SK-N-SH (cell line): ENCODE measurements at regions not wholly inside any gene's neighbourhood (a gene's known extent, or its start where the extent isn't known, plus 50 kb on each side); places are given as distances from the start of the nearest gene placed in this dataset.

ENCODE experiments used
- CTCF ChIA-PET: fragments of 300-600, 350-600 bp; formaldehyde crosslinking; extraction: SDS; loops from one replicate; lab custom pipeline; 2021; lab: Yijun Ruan, JAX
- POLR2A ChIA-PET: fragments of 350-600 bp; sonication (Branson Sonifier 250); formaldehyde crosslinking; extraction: SDS; loops from one replicate; lab custom pipeline; 2020; ENCODE audit warnings: antibody characterized with exemption, inconsistent platforms; lab: Yijun Ruan, JAX
- DNase-seq: peaks from one replicate; pipeline ENCODE4 v3.0.0; 2012
- H2AFZ ChIP-seq: fragments of 200-600 bp; sonication (generic); 2 replicates; pipeline ENCODE4 v1.8.1; 2016; ENCODE audit warnings: antibody characterized with exemption, mild to moderate bottlenecking, low read depth
- H3F3A ChIP-seq: fragments of 200-600 bp; sonication (generic); replicated peaks from 2 replicates; pipeline ENCODE3; 2016; ENCODE audit warnings: antibody characterized with exemption, mild to moderate bottlenecking; ENCODE audit not compliant: insufficient read depth
- H3K27ac ChIP-seq, 2 experiments: fragments of 200-500 bp in 1 of 2; fragments of 200-600 bp in 1 of 2; sonication (Bioruptor generic) in 1 of 2; sonication (generic), shearing (Covaris generic) in 1 of 2; 2 replicates each; pipeline versions ENCODE4 v1.5.1 to v1.6.1; 2014 to 2016; ENCODE audit warnings: low read depth in 2 of 2, inconsistent platforms in 1 of 2, low read length in 1 of 2, mild to moderate bottlenecking in 1 of 2, mixed read lengths in 1 of 2
- H3K27me3 ChIP-seq: fragments of 200-600 bp; sonication (generic), shearing (Covaris generic); 2 replicates; pipeline ENCODE4 v1.6.1; 2016; ENCODE audit warnings: mixed run types; ENCODE audit not compliant: insufficient read depth
- H3K36me3 ChIP-seq, 2 experiments: fragments of 200-500 bp in 1 of 2; fragments of 200-600 bp in 1 of 2; sonication (Bioruptor generic) in 1 of 2; sonication (generic) in 1 of 2; replicated peaks in 1 of 2; 2 replicates each; pipeline versions ENCODE3 to v1.5.1; 2014 to 2016; ENCODE audit warnings: low read length in 1 of 2, mild to moderate bottlenecking in 1 of 2; ENCODE audit not compliant: insufficient read depth in 2 of 2, control insufficient read depth in 1 of 2
- H3K4me1 ChIP-seq, 2 experiments: fragments of 200-500 bp in 1 of 2; fragments of 200-600 bp in 1 of 2; sonication (Bioruptor generic) in 1 of 2; sonication (generic), shearing (Covaris generic) in 1 of 2; 2 replicates each; pipeline versions ENCODE4 v1.5.1 to v1.6.1; 2014 to 2016; ENCODE audit warnings: low read depth in 1 of 2, low read length in 1 of 2, mixed run types in 1 of 2; ENCODE audit not compliant: insufficient read depth in 2 of 2, control insufficient read depth in 1 of 2
- H3K4me2 ChIP-seq: fragments of 200-600 bp; sonication (generic), shearing (Covaris generic); 2 replicates; pipeline ENCODE4 v1.6.1; 2017; ENCODE audit warnings: mixed run types
- H3K4me3 ChIP-seq, 2 experiments: fragments of 200-500 bp in 1 of 2; fragments of 200-600 bp in 1 of 2; sonication (Bioruptor generic) in 1 of 2; sonication (generic), shearing (Covaris generic) in 1 of 2; 2 replicates each; pipeline versions ENCODE4 v1.5.1 to v1.8.1; 2014 to 2016; ENCODE audit warnings: low read depth in 2 of 2, inconsistent platforms in 1 of 2, low read length in 1 of 2, mild to moderate bottlenecking in 1 of 2, mixed read lengths in 1 of 2, moderate library complexity in 1 of 2
- H3K79me2 ChIP-seq: fragments of 200-600 bp; sonication (generic); 2 replicates; pipeline ENCODE4 v1.8.1; 2017; ENCODE audit warnings: mild to moderate bottlenecking; ENCODE audit not compliant: insufficient read depth
- H3K9ac ChIP-seq: fragments of 200-600 bp; sonication (generic); 2 replicates; pipeline ENCODE4 v1.6.1; 2017; ENCODE audit warnings: mixed run types
- H3K9me2 ChIP-seq: fragments of 200-600 bp; sonication (generic); 2 replicates; pipeline ENCODE4 v1.6.1; 2017; ENCODE audit warnings: mixed run types
- H3K9me3 ChIP-seq: fragments of 200-600 bp; sonication (generic); 2 replicates; pipeline ENCODE4 v1.6.1; 2017; ENCODE audit warnings: mixed run types, mild to moderate bottlenecking, moderate library complexity
- H4K20me1 ChIP-seq: fragments of 200-600 bp; sonication (generic); 2 replicates; pipeline ENCODE4 v1.6.1; 2017; ENCODE audit warnings: mild to moderate bottlenecking, mixed run types; ENCODE audit not compliant: insufficient read depth
- CHD2 ChIP-seq: fragments of 150-350 bp; IDR thresholded peaks from 2 replicates; pipeline ENCODE4 v1.6.1; 2018; ENCODE audit warnings: low read length; ENCODE audit not compliant: partially characterized antibody
- ELF1 ChIP-seq: IDR thresholded peaks from 2 replicates; pipeline ENCODE4 v1.4.0; 2012
- EP300 ChIP-seq, 2 experiments: IDR thresholded peaks; 2 replicates each; pipeline versions ENCODE4 v1.4.0 to v1.6.1; 2012; ENCODE audit warnings: borderline replicate concordance in 1 of 2, low read depth in 1 of 2, low read length in 1 of 2
- FOXM1 ChIP-seq: IDR thresholded peaks from 2 replicates; pipeline ENCODE4 v1.4.0; 2012; ENCODE audit warnings: low read depth, mild to moderate bottlenecking
- GATA2 ChIP-seq: sonication (generic); formaldehyde crosslinking; IDR thresholded peaks from 2 replicates; pipeline ENCODE4 v1.5.0; 2020; ENCODE audit warnings: mild to moderate bottlenecking, missing genetic modification reagents
- JUND ChIP-seq: IDR thresholded peaks from 2 replicates; pipeline ENCODE4 v1.4.0; 2012
- PBX3 ChIP-seq: IDR thresholded peaks from 2 replicates; pipeline ENCODE4; 2012
- RCOR1 ChIP-seq: fragments of 150-350 bp; IDR thresholded peaks from 2 replicates; pipeline ENCODE4 v1.6.1; 2017; ENCODE audit warnings: antibody characterized with exemption, low read length
- RXRA ChIP-seq: IDR thresholded peaks from 2 replicates; pipeline ENCODE4 v1.4.0; 2012; ENCODE audit warnings: low read depth, mild to moderate bottlenecking, borderline replicate concordance
- SMC3 ChIP-seq: IDR thresholded peaks from 2 replicates; pipeline ENCODE4 v1.6.1; 2012; ENCODE audit warnings: low read depth, low read length, improper control_type of control experiment
- TAF1 ChIP-seq: IDR thresholded peaks from 2 replicates; pipeline ENCODE4 v1.6.1; 2012; ENCODE audit warnings: low read depth, mild to moderate bottlenecking, low read length, moderate library complexity, borderline replicate concordance
- USF2 ChIP-seq: fragments of 150-350 bp; IDR thresholded peaks from 2 replicates; pipeline ENCODE4 v1.6.1; 2017; ENCODE audit warnings: antibody characterized with exemption, low read length, low read depth, borderline replicate concordance
- ZBTB33 ChIP-seq: IDR thresholded peaks from 2 replicates; pipeline ENCODE4 v1.4.0; 2012; ENCODE audit warnings: low read depth, borderline replicate concordance
- WGBS: methylation state at CpG from one replicate; pipeline ENCODE4 v1.1.6; 2017; ENCODE audit warnings: low lambda C conversion rate; 5-methylcytosine and 5-hydroxymethylcytosine counted together

- H3K9me3 ChIP-seq, result no peaks in the 10 kb centered on the region
- ChIA-PET CTCF (interaction anchor here (1.1 to 6.5 kb wide), 4 partner anchors 8 to 59 kb away, joined by 3 to 47 read pairs (median 4); no protein-coding TSS in a partner anchor), POLR2A (no interaction called here)
- WGBS, result 4% methylated on average over 7 of the region's 7 CpGs
- H3K27me3 ChIP-seq, result peaks cover 6% of the 10 kb centered on the region; the same call in 1 of the 2 replicates
- H3K27ac ChIP-seq, result no peak overlapping the region
- TF ChIP-seq ZBTB33, result no peak
- no peak for TF ChIP-seq RCOR1
- TF ChIP-seq JUND, result no peak
- no peak for TF ChIP-seq EP300 (IDR thresholded peaks at IDR 0.05; ENCODE audit: borderline replicate concordance in 1 of 2, low read depth in 1 of 2, low read length in 1 of 2)
- TF ChIP-seq SMC3, result no peak
- no peak for TF ChIP-seq CHD2
- no peak for TF ChIP-seq RXRA
- H3K4me2 ChIP-seq, result peak overlapping the region; percentile 2; the same call in 1 of the 2 replicates
- H3K79me2 ChIP-seq, result no peaks in the 10 kb centered on the region
- H3F3A ChIP-seq, result no peaks in the 10 kb centered on the region
- no peaks in the 10 kb centered on the region for H4K20me1 ChIP-seq
- H3K9ac ChIP-seq, result no peak overlapping the region
- no peaks in the 10 kb centered on the region for H3K36me3 ChIP-seq
- no peak overlapping the region for H2AFZ ChIP-seq
- peak overlapping the region in 1 of 2 experiments; percentile 27; a peak in 1 of 4 replicates for H3K4me3 ChIP-seq
- DNase-seq, result no peak
- no peaks in the 10 kb centered on the region for H3K4me1 ChIP-seq
- H3K9me2 ChIP-seq, result no peaks in the 10 kb centered on the region
These were observed 315.5 kb upstream of the OR4E1 start for GRCh38 chr14:21989090-21989489.

GRCh38 chr14:21988413-21988812 is 314.8 kb upstream of the OR4E1 start:
- WGBS, result 3% methylated on average over 1 of the region's 1 CpG
- POLR2A ChIA-PET, result no interaction called here

More at GRCh38 chr14:21988413-21988812, 314.8 kb upstream of the OR4E1 start:
- Histone ChIP-seq H3K27ac (no peak overlapping the region), H3K4me1 (no peaks in the 10 kb centered on the region), H3K4me3 (no peak overlapping the region), H3K9me3 (no peaks in the 10 kb centered on the region), H3K27me3 (peaks cover 6% of the 10 kb centered on the region; the same call in 1 of the 2 replicates), H3K9ac (no peak overlapping the region), H3K4me2 (no peak overlapping the region), H4K20me1 (no peaks in the 10 kb centered on the region), H3K9me2 (no peaks in the 10 kb centered on the region), H3K36me3 (no peaks in the 10 kb centered on the region), H2AFZ (no peak overlapping the region), H3F3A (no peaks in the 10 kb centered on the region), H3K79me2 (no peaks in the 10 kb centered on the region)
- TF ChIP-seq FOXM1 (no peak), PBX3 (no peak), TAF1 (no peak), ELF1 (no peak), USF2 (no peak), GATA2 (CRISPR knock-in tag) (no peak)
- no peak for DNase-seq
- CTCF ChIA-PET, result interaction anchor here (0.7 to 6.5 kb wide), 5 partner anchors 9 to 865 kb away, joined by 3 to 47 read pairs (median 3); no protein-coding TSS in a partner anchor
